GM11168 (cell line): ENCODE measurements at regions not wholly inside any gene's neighbourhood (a gene's known extent, or its start where the extent isn't known, plus 50 kb on each side); places are given as distances from the start of the nearest gene placed in this dataset.
"Not testable (repeated sequence)": the region's sequence is repeated elsewhere in the genome, so short reads cannot be mapped to it uniquely, and the experiment has no call there.

Source experiments
- in situ Hi-C: fragments of 300-500 bp; cut with MboI; formaldehyde crosslinking; loops from one replicate; pipeline ENCODE4 v1.12.0; 2022; ENCODE audit warnings: low sequenced_read_pairs; ENCODE audit not compliant: unreplicated experiment

DNA sequence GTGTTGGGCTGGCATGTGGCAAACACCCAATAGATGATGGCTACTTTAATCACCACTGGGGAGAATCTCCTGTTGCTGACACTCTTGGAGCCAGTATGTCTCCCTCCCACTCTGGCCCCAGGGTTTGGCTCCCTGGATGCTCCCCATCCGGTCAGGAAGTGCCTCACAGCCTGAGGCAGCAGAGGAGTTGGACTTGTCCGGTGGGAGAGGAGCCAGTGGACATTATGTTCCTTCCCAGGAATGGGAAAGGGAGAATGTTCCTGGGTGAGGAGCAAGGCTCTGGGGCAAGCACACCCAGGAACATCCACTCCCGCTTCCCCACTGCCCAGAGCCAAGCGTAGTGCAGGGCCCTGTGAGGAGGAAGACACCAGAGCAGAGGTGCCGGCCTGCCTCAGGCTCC, 84.6 kb upstream of the NAV2 start:
- in situ Hi-C loops: no loop called here

DNA sequence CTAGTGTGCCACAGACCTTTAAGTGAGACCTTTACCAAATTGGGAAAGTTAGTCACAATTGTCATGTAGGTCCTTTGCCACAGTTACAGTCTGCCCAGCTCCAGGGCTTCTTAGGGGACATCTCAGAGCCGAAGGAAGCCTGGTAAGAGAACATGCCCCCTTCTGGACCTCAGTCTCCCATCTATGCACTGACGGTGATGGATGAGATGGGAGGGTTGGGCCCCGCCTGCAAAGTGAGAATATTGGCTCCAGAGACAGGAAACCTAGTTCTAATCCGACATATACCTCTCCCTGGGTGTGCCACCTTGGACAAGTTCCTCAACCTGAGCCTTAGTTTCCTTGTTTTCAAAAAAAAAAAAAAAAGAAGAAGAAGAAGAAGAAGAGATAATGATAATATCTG, 85.1 kb upstream of the NAV2 start:
- in situ Hi-C loops: no loop called here

GRCh38 chr11:19625438-19625837, 87.2 kb upstream of the NAV2 start:
- in situ Hi-C loops: no loop called here

GRCh38 chr11:19617696-19618523, 94.7 kb upstream of the NAV2 start:
- in situ Hi-C loops: no loop called here

DNA sequence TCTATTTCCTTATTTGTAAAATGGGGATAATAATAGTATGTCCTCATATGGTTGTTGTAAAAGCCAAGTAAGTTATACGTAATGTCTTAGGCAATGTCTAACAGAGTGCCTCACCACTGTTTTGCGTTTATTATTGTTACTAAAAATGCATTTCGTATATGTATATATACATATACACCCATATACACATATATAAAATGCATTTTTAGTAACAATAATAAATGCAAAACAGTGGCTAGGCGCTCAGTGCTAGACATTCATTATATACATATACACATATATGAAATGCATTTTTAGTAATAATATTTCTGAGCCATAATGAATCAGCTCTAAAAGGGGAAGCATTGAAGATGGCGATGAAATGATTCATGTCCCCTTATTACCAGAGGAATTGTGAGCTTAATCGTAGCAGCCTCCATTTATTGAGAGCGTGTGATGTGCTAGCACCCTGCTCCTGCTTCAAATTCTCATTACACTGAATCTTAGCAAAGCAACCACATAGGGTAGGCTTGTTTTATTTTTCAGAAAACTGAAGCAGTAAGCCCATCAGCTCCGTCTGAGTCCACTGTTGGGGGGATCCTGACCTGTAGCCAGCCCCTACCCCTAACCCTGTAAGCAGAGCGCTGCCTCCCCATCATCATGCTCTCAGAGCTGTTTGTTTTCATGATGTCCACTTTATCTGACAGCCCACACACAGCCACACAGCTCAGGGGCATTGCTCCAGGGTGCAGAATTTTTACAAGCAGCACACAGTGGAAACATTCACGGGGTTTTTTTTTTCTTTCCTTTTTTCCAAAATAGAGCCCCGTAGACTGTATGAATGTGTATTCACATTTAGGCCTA, 97.1 kb upstream of the NAV2 start:
- in situ Hi-C loops: no loop called here

DNA sequence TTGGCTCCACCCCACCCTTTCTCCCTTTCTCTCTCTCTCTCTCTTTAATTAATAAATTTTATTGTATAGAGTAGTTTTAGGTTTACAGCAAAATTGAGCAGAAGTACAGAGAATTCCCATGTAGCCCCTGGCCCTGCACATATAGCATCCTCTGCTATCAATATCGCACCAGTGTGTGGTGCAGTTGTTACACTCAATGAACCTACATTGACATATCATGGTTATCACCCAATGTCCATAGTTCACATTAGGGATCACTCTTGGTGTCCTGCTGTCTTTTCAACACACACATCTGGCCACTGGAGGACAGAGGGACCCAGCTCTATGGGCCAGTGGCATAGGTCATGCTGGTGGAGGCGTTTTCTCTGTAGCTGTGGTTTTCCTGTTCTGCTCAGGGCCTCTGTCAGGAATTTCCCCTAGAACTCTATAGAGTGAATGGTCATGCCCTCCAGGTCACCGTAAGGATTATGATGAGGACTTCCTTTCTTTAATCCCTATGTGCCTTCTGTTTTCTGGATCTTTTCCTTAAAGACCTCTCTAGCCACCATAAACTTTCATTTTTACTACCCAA, 98.2 kb upstream of the NAV2 start:
- in situ Hi-C loops: no loop called here

DNA sequence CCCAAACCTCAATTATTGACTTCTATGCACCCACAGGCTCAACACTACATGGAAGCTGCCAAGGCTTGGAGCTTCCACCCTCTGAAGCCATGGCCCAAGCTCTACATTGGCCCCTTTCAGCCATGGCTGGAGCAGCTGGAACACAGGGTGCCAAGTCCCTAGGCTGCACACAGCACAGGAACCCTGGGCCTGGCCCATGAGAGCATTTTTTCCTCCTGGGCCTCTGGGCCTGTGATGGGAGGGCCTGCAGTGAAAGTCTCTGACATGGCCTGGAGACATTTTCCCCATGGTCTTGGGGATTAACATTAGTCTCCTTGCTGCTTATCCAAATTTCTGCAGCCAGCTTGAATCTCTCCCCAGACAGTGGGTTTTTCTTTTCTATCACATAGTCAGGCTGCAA, 100.6 kb upstream of the NAV2 start:
- in situ Hi-C loops: not testable (repeated sequence)

- in situ Hi-C loops: no loop called here
Measured at GRCh38 chr11:19607656-19608360, 104.8 kb upstream of the NAV2 start.

GRCh38 chr11:19606856-19607655, 105.6 kb upstream of the NAV2 start:
- in situ Hi-C loops: no loop called here

DNA sequence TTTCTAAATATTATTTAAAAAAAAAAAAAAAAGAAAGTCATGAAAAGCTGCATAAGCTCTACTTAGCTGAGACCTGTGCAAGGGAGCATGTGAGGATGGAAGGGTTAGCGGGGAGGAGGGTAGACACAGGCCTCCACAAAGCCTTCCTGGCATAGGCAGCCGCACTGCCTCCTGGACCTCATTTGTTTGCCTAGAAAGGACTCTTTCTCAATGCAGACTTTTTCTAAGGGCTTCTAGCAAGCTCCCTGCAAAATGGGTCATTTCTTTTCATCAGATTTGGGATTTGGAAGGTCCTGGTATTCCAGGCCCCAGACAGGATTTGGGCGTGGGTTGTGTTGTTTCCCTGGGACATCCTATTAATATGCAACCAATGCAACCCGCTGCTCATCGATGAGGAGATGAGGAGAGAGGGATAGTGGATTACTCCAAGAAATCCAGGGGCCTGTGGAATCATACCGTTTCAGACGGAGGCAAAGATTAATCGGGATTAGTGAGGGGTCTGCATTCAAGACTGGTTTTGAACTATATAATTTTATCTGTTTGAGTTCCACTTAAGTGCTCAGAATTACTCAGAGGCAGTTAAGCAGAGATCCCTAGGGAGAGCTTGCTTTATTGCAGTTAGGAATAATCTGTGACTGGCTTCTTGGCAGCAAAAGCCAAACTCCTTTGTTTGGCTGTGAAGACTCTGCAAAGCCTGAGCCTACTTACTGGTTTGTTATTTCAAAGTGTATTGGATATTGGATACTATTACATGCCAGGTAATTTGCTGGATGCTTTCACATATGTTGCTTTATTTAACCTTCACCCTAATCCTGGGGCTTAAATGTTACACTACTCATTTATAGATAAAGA, 106.9 kb upstream of the NAV2 start:
- in situ Hi-C loops: no loop called here

GRCh38 chr11:19604679-19605375, 107.8 kb upstream of the NAV2 start:
- in situ Hi-C loops: no loop called here

DNA sequence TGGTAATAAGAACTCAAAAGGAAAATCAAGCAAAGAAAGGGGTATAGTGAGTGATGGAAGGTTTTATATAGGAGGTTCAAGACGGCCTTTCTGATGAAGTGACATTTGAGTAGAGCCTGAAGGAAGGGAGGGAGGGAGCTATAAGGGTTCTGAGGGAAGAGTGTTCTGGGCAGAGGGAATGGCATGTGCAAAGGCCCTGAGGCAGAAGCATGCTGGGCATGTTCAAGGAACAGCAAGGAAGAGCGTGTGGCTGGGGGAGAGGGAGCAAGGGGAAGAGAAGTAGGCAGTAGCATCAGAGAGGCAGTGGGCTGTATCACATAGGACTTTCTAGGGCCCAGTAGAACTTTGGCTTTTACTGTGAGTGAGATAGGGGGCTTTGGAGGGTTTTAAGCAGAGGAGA, 108.9 kb upstream of the NAV2 start:
- in situ Hi-C loops: no loop called here

- in situ Hi-C loops: no loop called here
Measured at GRCh38 chr11:19602891-19603290, 109.7 kb upstream of the NAV2 start.

GRCh38 chr11:19602406-19602805, 110.2 kb upstream of the NAV2 start:
- in situ Hi-C loops: no loop called here

- in situ Hi-C loops: no loop called here
Measured at GRCh38 chr11:19601235-19601634, 111.4 kb upstream of the NAV2 start.

DNA sequence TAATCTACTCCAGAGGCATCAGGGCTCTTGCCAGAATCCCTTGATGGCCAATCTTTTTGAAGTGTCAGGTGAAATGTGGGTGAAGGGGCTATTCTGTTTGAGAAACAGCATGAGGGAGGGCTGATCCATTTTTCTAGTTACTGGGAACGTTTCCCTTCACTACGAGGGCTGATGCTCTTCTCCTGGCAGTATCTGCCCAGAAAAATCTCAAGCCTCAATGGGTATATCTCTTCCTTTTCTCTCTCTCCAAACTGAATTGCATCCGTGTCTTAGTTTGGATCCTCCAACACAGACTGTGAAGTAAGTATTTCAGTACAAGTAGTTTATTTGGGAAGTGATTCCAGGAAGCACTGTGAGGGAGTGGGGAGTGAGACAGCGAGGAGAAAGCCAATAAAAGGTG, 113.0 kb upstream of the NAV2 start:
- in situ Hi-C loops: no loop called here

- in situ Hi-C loops: no loop called here
Measured at GRCh38 chr11:19598876-19599486, 113.7 kb upstream of the NAV2 start.

DNA sequence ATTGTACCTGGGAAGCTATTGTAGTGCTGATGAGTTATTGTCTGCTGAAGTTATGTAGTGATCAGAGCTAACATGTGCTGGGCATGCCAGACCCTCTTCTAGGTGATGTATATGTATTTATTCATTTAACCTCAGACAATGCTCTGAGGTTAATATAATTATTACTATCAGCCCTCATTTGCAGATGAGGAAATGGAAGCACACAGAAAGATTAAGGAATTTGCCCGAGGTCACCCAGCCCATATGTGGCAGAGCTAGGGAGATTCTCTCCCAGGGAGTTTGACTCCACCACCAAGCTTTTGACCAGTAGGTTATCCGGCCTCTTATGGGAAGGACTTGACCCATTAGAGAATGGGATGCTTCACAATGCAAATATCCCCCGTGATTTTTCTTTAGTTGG, 114.2 kb upstream of the NAV2 start:
- in situ Hi-C loops: no loop called here
